A549 (cell line): ENCODE measurements at regions not wholly inside any gene's neighbourhood (a gene's known extent, or its start where the extent isn't known, plus 50 kb on each side); places are given as distances from the start of the nearest gene placed in this dataset.

Experiments
- ATAC-seq, 2 experiments: fragments of 200-7000 bp in 1 of 2; fragments of >200 bp in 1 of 2; cut with Nextera tagmentation in 1 of 2; cut with Tn5 transposase in 1 of 2; 3 replicates each; pipeline versions ENCODE4 v1.8.0 to v1.9.1; 2018 to 2020; ENCODE audit warnings: mild to moderate bottlenecking in 1 of 2, moderate library complexity in 1 of 2
- CTCF ChIA-PET: fragments of 300-600 bp; sonication (Branson Sonifier 250); formaldehyde crosslinking; extraction: SDS; loops from one replicate; lab custom pipeline; 2021; ENCODE audit warnings: antibody characterized with exemption, inconsistent platforms; lab: Yijun Ruan, JAX
- POLR2A ChIA-PET: fragments of 350-600 bp; formaldehyde crosslinking; extraction: SDS; loops from one replicate; lab custom pipeline; 2021; ENCODE audit warnings: antibody characterized with exemption, inconsistent platforms; lab: Yijun Ruan, JAX
- DNase-seq, 2 experiments: peaks; one replicate each; pipeline versions ENCODE4 v3.0.0 to v3.0.0-alpha.2; 2011 to 2016; ENCODE audit warnings: low read depth in 1 of 2, low spot score in 1 of 2
- FAIRE-seq: peaks from 2 replicates; lab custom pipeline; 2011; peaks lifted over from hg19 to GRCh38; lab: Jason Lieb, UNC
- H3K27ac ChIP-seq, 2 experiments: fragments of >200 bp; sonication (Bioruptor Twin); formaldehyde crosslinking; 3 replicates each; pipeline ENCODE4 v1.5.1; 2016 to 2017
- H3K4me1 ChIP-seq: fragments of >200 bp; sonication (Bioruptor Twin); formaldehyde crosslinking; 3 replicates; pipeline ENCODE4 v1.6.1; 2016
- H3K4me2 ChIP-seq: fragments of >200 bp; sonication (Bioruptor Twin); formaldehyde crosslinking; 3 replicates; pipeline ENCODE4 v1.6.1; 2016
- H3K4me3 ChIP-seq: fragments of >200 bp; sonication (Bioruptor Twin); formaldehyde crosslinking; 3 replicates; pipeline ENCODE4 v1.5.1; 2016
- H3K9me3 ChIP-seq: fragments of >200 bp; sonication (Bioruptor Twin); formaldehyde crosslinking; 3 replicates; pipeline ENCODE4 v1.6.1; 2016
- BCL3 ChIP-seq: fragments of >200 bp; sonication (Bioruptor Twin); formaldehyde crosslinking; IDR thresholded peaks from 3 replicates; pipeline ENCODE4 v1.6.1; 2016
- CBX2 ChIP-seq: fragments of 200-600 bp; sonication (generic); IDR thresholded peaks from 2 replicates; pipeline ENCODE4 v1.6.1; 2016; ENCODE audit warnings: low read depth, mild to moderate bottlenecking, borderline replicate concordance
- CEBPB ChIP-seq, 2 experiments: fragments of >200 bp in 1 of 2; sonication (Bioruptor Twin) in 1 of 2; formaldehyde crosslinking in 1 of 2; IDR thresholded peaks; 2 replicates each; pipeline ENCODE4 v1.6.1; 2012 to 2016
- CHD4 ChIP-seq: fragments of 200-600 bp; sonication (generic); IDR thresholded peaks from 2 replicates; pipeline ENCODE4 v1.6.1; 2016; ENCODE audit warnings: antibody characterized with exemption, mild to moderate bottlenecking, borderline replicate concordance
- E2F6 ChIP-seq: IDR thresholded peaks from 2 replicates; pipeline ENCODE4 v1.6.1; 2012; ENCODE audit warnings: low read depth, borderline replicate concordance
- ELK1 ChIP-seq: fragments of 150-350 bp; IDR thresholded peaks from 2 replicates; pipeline ENCODE4 v1.6.1; 2014; ENCODE audit warnings: low read depth, mild to moderate bottlenecking, low read length
- EP300 ChIP-seq, 2 experiments: fragments of >200 bp; sonication (Bioruptor Twin); formaldehyde crosslinking; IDR thresholded peaks; 2 replicates in 1 of 2; 3 replicates in 1 of 2; pipeline ENCODE4 v1.6.1; 2016 to 2017
- ESRRA ChIP-seq: fragments of 150-350 bp; IDR thresholded peaks from 2 replicates; pipeline ENCODE4 v1.6.1; 2014; ENCODE audit warnings: mild to moderate bottlenecking, low read length, borderline replicate concordance
- HEYL ChIP-seq: fragments of 250-450 bp; sonication (Bioruptor Pico); IDR thresholded peaks from 2 replicates; pipeline ENCODE4 v1.8.0; 2021; ENCODE audit warnings: mild to moderate bottlenecking, moderate library complexity
- HMGXB4 ChIP-seq: fragments of 250-450 bp; sonication (Bioruptor Pico); IDR thresholded peaks from 2 replicates; pipeline ENCODE4 v1.5.0; 2021; ENCODE audit warnings: mild to moderate bottlenecking, moderate library complexity, borderline replicate concordance
- HOXB5 ChIP-seq: fragments of 250-450 bp; sonication (Bioruptor Pico); IDR thresholded peaks from 2 replicates; pipeline ENCODE4 v1.5.0; 2020; ENCODE audit warnings: mild to moderate bottlenecking, moderate library complexity
- JUN ChIP-seq, 2 experiments: fragments of >200 bp; sonication (Bioruptor Twin); formaldehyde crosslinking; IDR thresholded peaks; 2 replicates in 1 of 2; 3 replicates in 1 of 2; pipeline ENCODE4 v1.6.1; 2016 to 2017
- KDM1A ChIP-seq: fragments of 200-600 bp; sonication (generic); IDR thresholded peaks from 2 replicates; pipeline ENCODE4 v1.6.1; 2016; ENCODE audit warnings: low read depth, mild to moderate bottlenecking
- NFE2L2 ChIP-seq: fragments of 150-350 bp; conservative IDR thresholded peaks from 2 replicates; pipeline ENCODE4 v1.6.1; 2014; ENCODE audit warnings: low read length
- PBX3 ChIP-seq: IDR thresholded peaks from 2 replicates; pipeline ENCODE4 v1.6.1; 2012
- PHF8 ChIP-seq: fragments of 200-600 bp; sonication (generic); IDR thresholded peaks from 2 replicates; pipeline ENCODE4 v1.6.1; 2016; ENCODE audit warnings: low read depth, mild to moderate bottlenecking, antibody characterized with exemption, moderate library complexity, borderline replicate concordance
- SMC3 ChIP-seq: fragments of >200 bp; sonication (Bioruptor Twin); formaldehyde crosslinking; IDR thresholded peaks from 3 replicates; pipeline ENCODE4 v1.6.1; 2018; ENCODE audit warnings: inconsistent platforms
- SREBF2 ChIP-seq: fragments of 450-650 bp; IDR thresholded peaks from 2 replicates; pipeline ENCODE4 v1.6.1; 2014; ENCODE audit warnings: mild to moderate bottlenecking, moderate library complexity
- TFCP2L1 ChIP-seq: fragments of 250-450 bp; sonication (Bioruptor Pico); IDR thresholded peaks from 2 replicates; pipeline ENCODE4 v1.5.0; 2021; ENCODE audit warnings: mild to moderate bottlenecking
- TP53 ChIP-seq: fragments of 250-450 bp; sonication (Bioruptor Pico); IDR thresholded peaks from 2 replicates; pipeline ENCODE4 v1.5.0; 2021; ENCODE audit warnings: mild to moderate bottlenecking, moderate library complexity
- USF2 ChIP-seq: fragments of 450-650 bp; IDR thresholded peaks from 2 replicates; pipeline ENCODE4 v1.6.1; 2014; ENCODE audit warnings: antibody characterized with exemption
- ZSCAN20 ChIP-seq: fragments of 250-450 bp; sonication (Bioruptor Pico); IDR thresholded peaks from 2 replicates; pipeline ENCODE4 v1.8.0; 2022; ENCODE audit warnings: mild to moderate bottlenecking, moderate library complexity
- WGBS: methylation state at CpG from one replicate; pipeline ENCODE4 v1.1.6; 2017; ENCODE audit errors: missing lambda C conversion rate; 5-methylcytosine and 5-hydroxymethylcytosine counted together

- H3K9me3 ChIP-seq = no peaks in the 10 kb centered on the region
- no peak for FAIRE-seq
- no peak overlapping the region for H3K27ac ChIP-seq
- 0 out of 6 replicates have a peak, but pooled peaks of 1 of the 2 experiments have one; percentile 38 for ATAC-seq
- H3K4me2 ChIP-seq = no peak overlapping the region
- 38% methylated on average over 9 of the region's 14 CpGs for WGBS
- ChIA-PET POLR2A (no interaction called here), CTCF (no interaction called here)
- H3K4me1 ChIP-seq = no peaks in the 10 kb centered on the region
- TF ChIP-seq JUN (IDR thresholded peaks at IDR 0.05) (no peak), HEYL (CRISPR knock-in tag) (no peak), TP53 (no peak), ELK1 (no peak), CEBPB (IDR thresholded peaks at IDR 0.05) (no peak)
- H3K4me3 ChIP-seq = no peak overlapping the region
- peak in 1 of 2 experiments; percentile 4 for DNase-seq
Measured at GRCh38 chr6:19210849-19211590, 626.1 kb upstream of the ID4 start.

- 10% methylated on average over 2 of the region's 2 CpGs for WGBS
- no peak overlapping the region for H3K4me3 ChIP-seq
- TF ChIP-seq KDM1A (no peak), NFE2L2 (no peak), HMGXB4 (CRISPR knock-in tag) (no peak), PHF8 (no peak), CBX2 (no peak), ZSCAN20 (no peak), CHD4 (no peak)
- TF ChIP-seq, all 56 proteins: peak for 0
- ATAC-seq (no peak), DNase-seq (no peak), FAIRE-seq (no peak)
- H3K9me3 ChIP-seq = no peaks in the 10 kb centered on the region
- H3K27ac ChIP-seq = no peak overlapping the region
- ChIA-PET POLR2A (no interaction called here), CTCF (no interaction called here)
- no peaks in the 10 kb centered on the region for H3K4me1 ChIP-seq
- H3K4me2 ChIP-seq = no peak overlapping the region
Measured at GRCh38 chr6:19214231-19214630, 622.9 kb upstream of the ID4 start.

- CTCF ChIA-PET = no interaction called here
- ATAC-seq (no peak), DNase-seq (no peak), FAIRE-seq (no peak)
- WGBS = 7% methylated on average over 1 of the region's 1 CpG
- Histone ChIP-seq H3K27ac (no peak overlapping the region), H3K4me1 (no peaks in the 10 kb centered on the region), H3K9me3 (no peaks in the 10 kb centered on the region), H3K4me2 (no peak overlapping the region)
- TF ChIP-seq EP300 (IDR thresholded peaks at IDR 0.05) (no peak), TFCP2L1 (CRISPR knock-in tag) (no peak)
- TF ChIP-seq, all 56 proteins: peak for 0
- POLR2A ChIA-PET = no interaction called here
- H3K4me3 ChIP-seq = no peak overlapping the region
Measured at GRCh38 chr6:19219931-19220330, 617.2 kb upstream of the ID4 start.

- FAIRE-seq (no peak), DNase-seq (no peak), ATAC-seq (no peak)
- Histone ChIP-seq H3K4me2 (no peak overlapping the region), H3K4me1 (no peaks in the 10 kb centered on the region), H3K9me3 (no peaks in the 10 kb centered on the region), H3K27ac (no peak overlapping the region), H3K4me3 (no peak overlapping the region)
- ChIA-PET POLR2A (no interaction called here), CTCF (interaction anchor here (0.6 kb wide), 1 partner anchor 186 kb away, joined by 3 read pairs; no protein-coding TSS in a partner anchor)
- 43% methylated on average over 5 of the region's 5 CpGs for WGBS
- TF ChIP-seq HOXB5 = no peak
- TF ChIP-seq ESRRA = no peak
- TF ChIP-seq BCL3 = no peak
- no peak for TF ChIP-seq CEBPB (IDR thresholded peaks at IDR 0.05)
- TF ChIP-seq SREBF2 = no peak
- no peak for TF ChIP-seq E2F6
- TF ChIP-seq USF2 = no peak
- TF ChIP-seq TP53 = no peak
- no peak for TF ChIP-seq ZSCAN20
- no peak for TF ChIP-seq PBX3
- no peak for TF ChIP-seq SMC3
- no peak for TF ChIP-seq CHD4
Measured at GRCh38 chr6:19231878-19232561, 605.1 kb upstream of the ID4 start.
